HepG2 (cell line): ENCODE measurements at regions not wholly inside any gene's neighbourhood (a gene's known extent, or its start where the extent isn't known, plus 50 kb on each side); places are given as distances from the start of the nearest gene placed in this dataset.

ENCODE experiments used
- BCL6 ChIP-seq: IDR thresholded peaks from 2 replicates; pipeline ENCODE4 v1.6.1; 2016; ENCODE audit warnings: missing genetic modification reagents, missing compliant biosample characterization
- ELF3 ChIP-seq: IDR thresholded peaks from 2 replicates; pipeline ENCODE4 v1.6.1; 2016; ENCODE audit warnings: missing genetic modification reagents, missing compliant biosample characterization
- HNRNPLL ChIP-seq: fragments of 200-400 bp; formaldehyde crosslinking; IDR thresholded peaks from 2 replicates; pipeline ENCODE4 v1.6.1; 2017; ENCODE audit warnings: mild to moderate bottlenecking, low read depth, low read length; ENCODE audit not compliant: poor library complexity, severe bottlenecking
- JARID2 ChIP-seq: sonication (generic); formaldehyde crosslinking; IDR thresholded peaks from 2 replicates; pipeline ENCODE4 v1.8.1; 2023; ENCODE audit warnings: missing genetic modification reagents, inconsistent platforms; ENCODE audit not compliant: insufficient replicate concordance
- MLX ChIP-seq: IDR thresholded peaks from 2 replicates; pipeline ENCODE4 v1.6.1; 2016
- NFE2 ChIP-seq: sonication (generic); formaldehyde crosslinking; IDR thresholded peaks from 2 replicates; pipeline ENCODE4 v1.4.0; 2020; ENCODE audit warnings: missing genetic modification reagents
- NR2C2 ChIP-seq: sonication (generic); formaldehyde crosslinking; IDR thresholded peaks from 2 replicates; pipeline ENCODE4 v1.4.0; 2020; ENCODE audit warnings: missing genetic modification reagents, mild to moderate bottlenecking, moderate library complexity, borderline replicate concordance
- RARA ChIP-seq: IDR thresholded peaks from 2 replicates; pipeline ENCODE4 v1.6.1; 2016; ENCODE audit warnings: missing genetic modification reagents, missing compliant biosample characterization
- REST ChIP-seq, 2 experiments: IDR thresholded peaks; 2 replicates each; pipeline ENCODE4 v1.6.1; 2011 to 2012; ENCODE audit warnings: low read length in 2 of 2, borderline replicate concordance in 1 of 2, low read depth in 1 of 2, mild to moderate bottlenecking in 1 of 2, moderate library complexity in 1 of 2
- SETDB1 ChIP-seq: sonication (generic); formaldehyde crosslinking; IDR thresholded peaks from 2 replicates; pipeline ENCODE4 v1.5.1; 2020; ENCODE audit warnings: missing genetic modification reagents, mild to moderate bottlenecking, borderline replicate concordance
- TCF12 ChIP-seq, 2 experiments: fragments of 450-650 bp in 1 of 2; sonication (generic) in 1 of 2; formaldehyde crosslinking in 1 of 2; IDR thresholded peaks; 2 replicates each; pipeline versions ENCODE4 v1.6.1 to v1.8.0; 2017 to 2022; ENCODE audit warnings: antibody characterized with exemption in 1 of 2, mild to moderate bottlenecking in 1 of 2, missing genetic modification reagents in 1 of 2, moderate library complexity in 1 of 2
- TFAP4 ChIP-seq: sonication (generic); IDR thresholded peaks from 2 replicates; pipeline ENCODE4 v1.6.1; 2016; ENCODE audit warnings: low read depth, borderline replicate concordance
- ZBTB21 ChIP-seq: sonication (generic); formaldehyde crosslinking; IDR thresholded peaks from 2 replicates; pipeline ENCODE4 v1.4.0; 2020; ENCODE audit warnings: missing genetic modification reagents
- ZBTB7A ChIP-seq: sonication (generic); formaldehyde crosslinking; IDR thresholded peaks from 2 replicates; pipeline ENCODE4 v1.8.0; 2022; ENCODE audit warnings: mild to moderate bottlenecking, missing genetic modification reagents
- ZNF101 ChIP-seq: sonication (generic); formaldehyde crosslinking; IDR thresholded peaks from 2 replicates; pipeline ENCODE4 v1.4.0; 2020; ENCODE audit warnings: mild to moderate bottlenecking, low read depth, missing genetic modification reagents, borderline replicate concordance
- ZNF280D ChIP-seq: sonication (generic); formaldehyde crosslinking; IDR thresholded peaks from 2 replicates; pipeline ENCODE4 v1.5.1; 2020; ENCODE audit warnings: mild to moderate bottlenecking, missing genetic modification reagents
- ZNF512 ChIP-seq: sonication (generic); formaldehyde crosslinking; IDR thresholded peaks from 2 replicates; pipeline ENCODE4 v1.4.0; 2020; ENCODE audit warnings: mild to moderate bottlenecking, missing genetic modification reagents
- ZNF619 ChIP-seq: sonication (generic); formaldehyde crosslinking; IDR thresholded peaks from 2 replicates; pipeline ENCODE4 v1.4.0; 2020; ENCODE audit warnings: mild to moderate bottlenecking, missing genetic modification reagents
- ZNF644 ChIP-seq: IDR thresholded peaks from 2 replicates; pipeline ENCODE4 v1.6.1; 2016; ENCODE audit warnings: low read depth
- ZSCAN12 ChIP-seq: sonication (generic); formaldehyde crosslinking; IDR thresholded peaks from 2 replicates; pipeline ENCODE4 v1.9.0; 2021; ENCODE audit warnings: mild to moderate bottlenecking, missing genetic modification reagents

- TF ChIP-seq ZNF512 (CRISPR knock-in tag) = no peak
- no peak for TF ChIP-seq HNRNPLL
- no peak for TF ChIP-seq REST (IDR thresholded peaks at IDR 0.05; ENCODE audit: borderline replicate concordance in 1 of 2, low read depth in 1 of 2, low read length in 2 of 2)
- no peak for TF ChIP-seq ZNF644 (CRISPR knock-in tag)
- no peak for TF ChIP-seq ZNF280D (CRISPR knock-in tag)
- TF ChIP-seq MLX = no peak
- TF ChIP-seq RARA (CRISPR knock-in tag) = peak; percentile 88
- peak; percentile 22; the same call in 1 of the 2 replicates for TF ChIP-seq ELF3 (CRISPR knock-in tag)
- TF ChIP-seq ZNF619 (CRISPR knock-in tag) = no peak
- peak; percentile 83 for TF ChIP-seq BCL6 (CRISPR knock-in tag)
- TF ChIP-seq ZBTB7A (CRISPR knock-in tag) = no peak
- TF ChIP-seq ZNF101 (CRISPR knock-in tag) = no peak
- TF ChIP-seq SETDB1 (CRISPR knock-in tag) = no peak
- TF ChIP-seq TCF12 (IDR thresholded peaks at IDR 0.05) = no peak
- TF ChIP-seq TCF12 (CRISPR knock-in tag; IDR thresholded peaks at IDR 0.05) = no peak
- TF ChIP-seq TFAP4 = peak; percentile 67; the same call in 1 of the 2 replicates
- no peak for TF ChIP-seq ZSCAN12 (CRISPR knock-in tag)
- TF ChIP-seq ZBTB21 (CRISPR knock-in tag) = no peak
- no peak for TF ChIP-seq NFE2 (CRISPR knock-in tag)
- TF ChIP-seq JARID2 (CRISPR knock-in tag) = no peak
- TF ChIP-seq NR2C2 (CRISPR knock-in tag) = no peak
Measured at GRCh38 chr14:53881161-53881871, 75.3 kb downstream of the BMP4 start (continued).
